ENCODE measurements at regions not wholly inside any gene's neighbourhood (a gene's known extent, or its start where the extent isn't known, plus 50 kb on each side); places are given as distances from the start of the nearest gene placed in this dataset.

DNA sequence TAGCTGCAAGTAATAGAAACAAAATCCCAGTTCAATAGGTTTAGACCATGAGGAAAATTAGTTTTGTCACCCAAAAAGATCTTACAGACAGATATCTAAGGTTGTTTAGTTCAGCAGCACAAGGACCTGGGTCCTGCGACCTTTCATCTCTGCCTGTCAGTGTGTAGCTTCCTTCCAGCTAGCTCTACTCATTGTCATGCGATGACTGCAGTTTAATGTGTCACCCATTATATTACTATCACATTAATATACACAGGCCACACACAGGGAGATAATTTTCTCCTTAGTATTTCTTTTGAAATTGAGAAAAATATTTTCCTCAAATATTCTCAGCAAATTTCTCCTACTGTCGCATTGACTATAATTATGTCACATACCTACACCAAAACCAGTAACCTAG lies 232.1 kb upstream of the ARSJ start:
- H3K27me3 Mint-ChIP-seq = no peaks in the 10 kb centered on the region
- TF ChIP-seq, protein P1, sequence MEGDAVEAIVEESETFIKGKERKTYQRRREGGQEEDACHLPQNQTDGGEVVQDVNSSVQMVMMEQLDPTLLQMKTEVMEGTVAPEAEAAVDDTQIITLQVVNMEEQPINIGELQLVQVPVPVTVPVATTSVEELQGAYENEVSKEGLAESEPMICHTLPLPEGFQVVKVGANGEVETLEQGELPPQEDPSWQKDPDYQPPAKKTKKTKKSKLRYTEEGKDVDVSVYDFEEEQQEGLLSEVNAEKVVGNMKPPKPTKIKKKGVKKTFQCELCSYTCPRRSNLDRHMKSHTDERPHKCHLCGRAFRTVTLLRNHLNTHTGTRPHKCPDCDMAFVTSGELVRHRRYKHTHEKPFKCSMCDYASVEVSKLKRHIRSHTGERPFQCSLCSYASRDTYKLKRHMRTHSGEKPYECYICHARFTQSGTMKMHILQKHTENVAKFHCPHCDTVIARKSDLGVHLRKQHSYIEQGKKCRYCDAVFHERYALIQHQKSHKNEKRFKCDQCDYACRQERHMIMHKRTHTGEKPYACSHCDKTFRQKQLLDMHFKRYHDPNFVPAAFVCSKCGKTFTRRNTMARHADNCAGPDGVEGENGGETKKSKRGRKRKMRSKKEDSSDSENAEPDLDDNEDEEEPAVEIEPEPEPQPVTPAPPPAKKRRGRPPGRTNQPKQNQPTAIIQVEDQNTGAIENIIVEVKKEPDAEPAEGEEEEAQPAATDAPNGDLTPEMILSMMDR (IDR thresholded peaks at IDR 0.05) = no peak
- H3K36me3 Mint-ChIP-seq (ENCODE audit: low read depth) = no peaks in the 10 kb centered on the region
- no peak overlapping the region for H3K27ac Mint-ChIP-seq
- ChIA-PET CTCF (no interaction called here), POLR2A (no interaction called here)
- H3K9me3 Mint-ChIP-seq = no peaks in the 10 kb centered on the region
- DNase-seq (no peak), ATAC-seq (ENCODE audit: low read depth) (no peak)
- no peaks in the 10 kb centered on the region for H3K4me1 Mint-ChIP-seq
- no peak overlapping the region for H3K4me3 Mint-ChIP-seq
- intact Hi-C loops (cut with micrococcal nuclease) = no loop called here

DNA sequence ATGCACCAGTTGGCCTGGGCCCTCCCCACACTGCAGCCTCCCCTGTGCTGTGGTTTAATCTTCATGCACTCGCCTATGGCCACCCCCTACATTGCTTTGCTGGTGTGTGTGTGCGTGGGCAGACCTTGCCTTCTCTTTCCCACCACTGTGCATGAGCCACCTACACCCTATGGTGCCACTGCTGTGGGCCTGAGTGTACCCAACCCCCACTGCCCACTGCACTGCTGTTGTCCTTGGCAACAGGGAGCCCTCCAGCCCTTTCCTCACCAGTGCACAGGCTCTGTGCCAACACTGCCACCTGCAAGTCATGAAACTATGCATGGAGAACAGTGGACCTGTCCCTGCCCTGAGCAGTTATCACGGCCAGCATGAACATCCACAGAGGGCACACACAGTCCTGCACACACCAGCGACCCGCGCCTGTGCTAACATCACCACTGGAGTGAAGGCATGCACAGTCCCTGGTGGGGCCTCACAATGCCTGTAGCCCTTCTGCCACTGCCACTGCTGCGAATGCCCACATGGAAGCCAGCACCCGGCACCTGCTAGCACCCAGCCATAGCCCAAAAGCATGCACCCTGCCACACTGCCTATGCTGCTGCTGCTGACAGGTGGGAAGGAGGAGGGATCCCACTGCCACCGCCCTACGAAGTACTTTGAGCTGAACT lies 237.8 kb upstream of the ARSJ start:
- POLR2A ChIA-PET = no interaction called here
- Mint-ChIP-seq H3K36me3 (ENCODE audit: low read depth) (no peaks in the 10 kb centered on the region), H3K9me3 (no peaks in the 10 kb centered on the region), H3K4me3 (no peak overlapping the region), H3K4me1 (no peaks in the 10 kb centered on the region), H3K27me3 (peaks cover 3% of the 10 kb centered on the region), H3K27ac (no peak overlapping the region)
- DNase-seq (no peak), ATAC-seq (ENCODE audit: low read depth) (no peak)
- TF ChIP-seq, protein P1 (IDR thresholded peaks at IDR 0.05) = no peak
- CTCF ChIA-PET = no interaction called here
- intact Hi-C loops (cut with micrococcal nuclease) = no loop called here

DNA sequence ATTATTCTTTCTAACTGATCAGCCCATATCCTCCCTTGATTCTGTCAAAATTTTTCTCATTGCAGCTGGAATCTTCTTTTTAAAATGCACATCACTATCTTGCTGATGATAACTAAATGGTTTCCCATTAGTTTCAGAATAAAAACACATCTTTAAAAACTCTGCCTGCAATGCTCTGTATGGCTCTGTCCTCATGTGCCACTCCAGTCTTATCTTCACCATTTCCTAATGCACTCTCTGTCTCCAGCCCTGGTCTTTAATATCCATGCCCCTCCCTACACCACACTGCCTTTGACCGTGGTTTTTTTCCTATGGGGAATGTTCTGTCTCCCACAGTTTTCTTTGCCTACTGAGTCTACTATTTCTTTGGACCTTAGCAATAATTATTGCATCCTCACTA lies 244.1 kb upstream of the ARSJ start:
- ChIA-PET POLR2A (no interaction called here), CTCF (no interaction called here)
- H3K27ac Mint-ChIP-seq = no peak overlapping the region
- TF ChIP-seq, protein P1 (IDR thresholded peaks at IDR 0.05) = no peak
- ATAC-seq (ENCODE audit: low read depth) (no peak), DNase-seq (no peak)
- no peaks in the 10 kb centered on the region for H3K36me3 Mint-ChIP-seq (ENCODE audit: low read depth)
- no peak overlapping the region for H3K4me3 Mint-ChIP-seq
- H3K9me3 Mint-ChIP-seq = no peaks in the 10 kb centered on the region
- no peaks in the 10 kb centered on the region for H3K4me1 Mint-ChIP-seq
- no peaks in the 10 kb centered on the region for H3K27me3 Mint-ChIP-seq
- intact Hi-C loops (cut with micrococcal nuclease) = no loop called here

DNA sequence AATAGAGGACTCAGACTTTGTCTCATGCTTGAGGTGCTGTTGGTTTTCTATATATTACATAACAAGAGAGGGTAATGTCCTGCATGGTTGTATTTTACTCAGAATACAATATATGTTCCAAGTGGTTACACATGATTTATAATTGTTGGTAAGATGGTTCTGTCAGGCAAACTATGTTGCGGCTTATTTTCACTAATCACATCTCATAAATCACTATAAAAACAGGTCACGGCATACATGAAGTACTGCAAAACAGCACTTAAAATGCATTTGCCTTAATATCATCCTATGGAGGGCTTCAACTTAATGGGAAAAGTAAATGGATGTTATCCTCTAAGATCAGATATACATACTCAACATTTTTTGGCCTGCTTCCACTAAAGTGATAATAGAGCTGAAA lies 246.0 kb upstream of the ARSJ start:
- no peak overlapping the region for H3K27ac Mint-ChIP-seq
- intact Hi-C loops (cut with micrococcal nuclease) = no loop called here
- no peak overlapping the region for H3K4me3 Mint-ChIP-seq
- no peaks in the 10 kb centered on the region for H3K27me3 Mint-ChIP-seq
- ATAC-seq (ENCODE audit: low read depth) (no peak), DNase-seq (no peak)
- H3K4me1 Mint-ChIP-seq = no peaks in the 10 kb centered on the region
- TF ChIP-seq, protein P1 (IDR thresholded peaks at IDR 0.05) = no peak
- no peaks in the 10 kb centered on the region for H3K36me3 Mint-ChIP-seq (ENCODE audit: low read depth)
- no peaks in the 10 kb centered on the region for H3K9me3 Mint-ChIP-seq
- ChIA-PET CTCF (no interaction called here), POLR2A (no interaction called here)

DNA sequence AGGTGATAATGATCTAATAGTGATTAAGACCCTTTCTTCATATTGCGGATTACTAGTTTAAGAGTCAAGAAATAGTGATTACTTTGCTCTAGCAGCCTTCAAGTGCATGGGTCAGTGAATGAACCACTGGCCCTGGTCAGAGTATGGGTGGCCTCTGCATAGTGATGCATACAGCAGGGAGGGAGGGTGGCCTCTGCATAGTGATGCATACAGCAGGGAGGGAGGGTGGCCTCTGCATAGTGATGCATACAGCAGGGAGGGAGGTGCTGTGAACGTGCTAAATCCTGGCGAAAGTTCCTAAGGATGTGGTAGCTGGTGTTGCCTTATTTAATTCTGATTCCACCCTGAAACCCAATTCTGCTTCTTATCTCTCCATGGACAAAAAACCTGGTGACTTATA lies 246.7 kb upstream of the ARSJ start:
- no peaks in the 10 kb centered on the region for H3K4me1 Mint-ChIP-seq
- H3K36me3 Mint-ChIP-seq (ENCODE audit: low read depth) = no peaks in the 10 kb centered on the region
- H3K9me3 Mint-ChIP-seq = no peaks in the 10 kb centered on the region
- ATAC-seq (ENCODE audit: low read depth) = no peak
- H3K27me3 Mint-ChIP-seq = no peaks in the 10 kb centered on the region
- ChIA-PET CTCF (no interaction called here), POLR2A (no interaction called here)
- intact Hi-C loops (cut with micrococcal nuclease) = no loop called here
- no peak for DNase-seq
- TF ChIP-seq, protein P1 (IDR thresholded peaks at IDR 0.05) = no peak
- no peak overlapping the region for H3K4me3 Mint-ChIP-seq
- H3K27ac Mint-ChIP-seq = no peak overlapping the region
